ENCODE measurements at regions not wholly inside any gene's neighbourhood (a gene's known extent, or its start where the extent isn't known, plus 50 kb on each side); places are given as distances from the start of the nearest gene placed in this dataset.

GRCh38 chr2:9156483-9156882, 50.1 kb upstream of the ASAP2 start:
- H3K27me3 Mint-ChIP-seq = peaks cover 23% of the 10 kb centered on the region
- no peaks in the 10 kb centered on the region for H3K9me3 Mint-ChIP-seq
- H3K4me1 Mint-ChIP-seq = no peaks in the 10 kb centered on the region
- no peaks in the 10 kb centered on the region for H3K36me3 Mint-ChIP-seq
- DNase-seq (no peak), ATAC-seq (ENCODE audit: low read depth) (no peak)
- no peak overlapping the region for H3K27ac Mint-ChIP-seq
- no peak overlapping the region for H3K4me3 Mint-ChIP-seq
- POLR2A ChIA-PET = no interaction called here

- H3K9me3 Mint-ChIP-seq = no peaks in the 10 kb centered on the region
- no peaks in the 10 kb centered on the region for H3K36me3 Mint-ChIP-seq
- no peaks in the 10 kb centered on the region for H3K4me1 Mint-ChIP-seq
- no peak overlapping the region for H3K4me3 Mint-ChIP-seq
- no peak for DNase-seq
- no peak overlapping the region for H3K27ac Mint-ChIP-seq
- ATAC-seq (ENCODE audit: low read depth) = no peak
- H3K27me3 Mint-ChIP-seq = peaks cover 23% of the 10 kb centered on the region
- POLR2A ChIA-PET = no interaction called here
Observed at GRCh38 chr2:9154061-9154460, 52.6 kb upstream of the ASAP2 start.

- Mint-ChIP-seq H3K36me3 (no peaks in the 10 kb centered on the region), H3K27me3 (peaks cover 23% of the 10 kb centered on the region), H3K4me1 (no peaks in the 10 kb centered on the region), H3K4me3 (no peak overlapping the region), H3K27ac (no peak overlapping the region), H3K9me3 (no peaks in the 10 kb centered on the region)
- DNase-seq (no peak), ATAC-seq (ENCODE audit: low read depth) (no peak)
- POLR2A ChIA-PET = no interaction called here
Observed at GRCh38 chr2:9153643-9153980, 53.0 kb upstream of the ASAP2 start.

- DNase-seq = no peak
- Mint-ChIP-seq H3K9me3 (no peaks in the 10 kb centered on the region), H3K27me3 (peaks cover 23% of the 10 kb centered on the region), H3K36me3 (no peaks in the 10 kb centered on the region), H3K4me3 (no peak overlapping the region), H3K27ac (no peak overlapping the region), H3K4me1 (no peaks in the 10 kb centered on the region)
- no peak for ATAC-seq (ENCODE audit: low read depth)
- POLR2A ChIA-PET = no interaction called here
Observed at GRCh38 chr2:9152975-9153642, 53.5 kb upstream of the ASAP2 start.

- POLR2A ChIA-PET = no interaction called here
- H3K27ac Mint-ChIP-seq = no peak overlapping the region
- H3K36me3 Mint-ChIP-seq = no peaks in the 10 kb centered on the region
- DNase-seq (no peak), ATAC-seq (ENCODE audit: low read depth) (no peak)
- no peaks in the 10 kb centered on the region for H3K4me1 Mint-ChIP-seq
- H3K9me3 Mint-ChIP-seq = no peaks in the 10 kb centered on the region
- H3K4me3 Mint-ChIP-seq = no peak overlapping the region
- peaks cover 21% of the 10 kb centered on the region for H3K27me3 Mint-ChIP-seq
Observed at GRCh38 chr2:9150906-9151305, 55.7 kb upstream of the ASAP2 start.

GRCh38 chr2:9150568-9150900, 56.1 kb upstream of the ASAP2 start:
- peaks cover 22% of the 10 kb centered on the region for H3K27me3 Mint-ChIP-seq
- no peaks in the 10 kb centered on the region for H3K9me3 Mint-ChIP-seq
- no peaks in the 10 kb centered on the region for H3K4me1 Mint-ChIP-seq
- H3K27ac Mint-ChIP-seq = no peak overlapping the region
- no peak for DNase-seq
- POLR2A ChIA-PET = no interaction called here
- H3K4me3 Mint-ChIP-seq = no peak overlapping the region
- no peaks in the 10 kb centered on the region for H3K36me3 Mint-ChIP-seq
- no peak for ATAC-seq (ENCODE audit: low read depth)

- no peak overlapping the region for H3K27ac Mint-ChIP-seq
- no peak overlapping the region for H3K4me3 Mint-ChIP-seq
- no peaks in the 10 kb centered on the region for H3K4me1 Mint-ChIP-seq
- H3K9me3 Mint-ChIP-seq = no peaks in the 10 kb centered on the region
- DNase-seq (no peak), ATAC-seq (ENCODE audit: low read depth) (no peak)
- POLR2A ChIA-PET = no interaction called here
- no peaks in the 10 kb centered on the region for H3K36me3 Mint-ChIP-seq
- peaks cover 27% of the 10 kb centered on the region for H3K27me3 Mint-ChIP-seq
Observed at GRCh38 chr2:9149726-9150567, 56.7 kb upstream of the ASAP2 start.

- Mint-ChIP-seq H3K27ac (no peak overlapping the region), H3K4me1 (no peaks in the 10 kb centered on the region), H3K27me3 (peaks cover 24% of the 10 kb centered on the region), H3K4me3 (no peak overlapping the region), H3K9me3 (no peaks in the 10 kb centered on the region), H3K36me3 (no peaks in the 10 kb centered on the region)
- DNase-seq (no peak), ATAC-seq (ENCODE audit: low read depth) (no peak)
- POLR2A ChIA-PET = no interaction called here
Observed at GRCh38 chr2:9149388-9149660, 57.3 kb upstream of the ASAP2 start.

- DNase-seq (no peak), ATAC-seq (ENCODE audit: low read depth) (no peak)
- no peaks in the 10 kb centered on the region for H3K36me3 Mint-ChIP-seq
- peaks cover 10% of the 10 kb centered on the region for H3K27me3 Mint-ChIP-seq
- no peaks in the 10 kb centered on the region for H3K4me1 Mint-ChIP-seq
- POLR2A ChIA-PET = no interaction called here
- H3K27ac Mint-ChIP-seq = no peak overlapping the region
- H3K9me3 Mint-ChIP-seq = no peaks in the 10 kb centered on the region
- H3K4me3 Mint-ChIP-seq = no peak overlapping the region
Observed at GRCh38 chr2:9146646-9147045, 60.0 kb upstream of the ASAP2 start.

- H3K4me1 Mint-ChIP-seq = no peaks in the 10 kb centered on the region
- peaks cover 10% of the 10 kb centered on the region for H3K27me3 Mint-ChIP-seq
Observed at GRCh38 chr2:9145752-9146430, 60.7 kb upstream of the ASAP2 start.

GRCh38 chr2:9145109-9145751, 61.4 kb upstream of the ASAP2 start:
- no peak overlapping the region for H3K27ac Mint-ChIP-seq
- no peaks in the 10 kb centered on the region for H3K36me3 Mint-ChIP-seq
- H3K9me3 Mint-ChIP-seq = no peaks in the 10 kb centered on the region
- H3K27me3 Mint-ChIP-seq = peaks cover 10% of the 10 kb centered on the region
- no peak overlapping the region for H3K4me3 Mint-ChIP-seq
- ATAC-seq (ENCODE audit: low read depth) (no peak), DNase-seq (no peak)
- no peaks in the 10 kb centered on the region for H3K4me1 Mint-ChIP-seq
- POLR2A ChIA-PET = no interaction called here

More at GRCh38 chr2:9145752-9146430, 60.7 kb upstream of the ASAP2 start:
- Mint-ChIP-seq H3K9me3 (no peaks in the 10 kb centered on the region), H3K36me3 (no peaks in the 10 kb centered on the region), H3K4me3 (no peak overlapping the region), H3K27ac (no peak overlapping the region)
- DNase-seq (no peak), ATAC-seq (ENCODE audit: low read depth) (no peak)
- POLR2A ChIA-PET = no interaction called here

GRCh38 chr2:9144617-9145016, 62.0 kb upstream of the ASAP2 start:
- no peak for ATAC-seq (ENCODE audit: low read depth)
- Mint-ChIP-seq H3K4me3 (no peak overlapping the region), H3K9me3 (no peaks in the 10 kb centered on the region), H3K36me3 (no peaks in the 10 kb centered on the region), H3K27me3 (peaks cover 10% of the 10 kb centered on the region), H3K27ac (no peak overlapping the region), H3K4me1 (no peaks in the 10 kb centered on the region)
- POLR2A ChIA-PET = no interaction called here
- DNase-seq = no peak

GRCh38 chr2:9144046-9144445, 62.6 kb upstream of the ASAP2 start:
- POLR2A ChIA-PET = interaction anchor here (0.6 kb wide), 1 partner anchor 268 kb away, joined by 3 read pairs; no protein-coding TSS in a partner anchor
- Mint-ChIP-seq H3K9me3 (no peaks in the 10 kb centered on the region), H3K27me3 (peaks cover 10% of the 10 kb centered on the region), H3K27ac (no peak overlapping the region), H3K4me1 (no peaks in the 10 kb centered on the region), H3K36me3 (no peaks in the 10 kb centered on the region), H3K4me3 (no peak overlapping the region)
- ATAC-seq (ENCODE audit: low read depth) (no peak), DNase-seq (no peak)
